Sigmoid colon (tissue), 3 donors: ENCODE measurements at regions not wholly inside any gene's neighbourhood (a gene's known extent, or its start where the extent isn't known, plus 50 kb on each side); places are given as distances from the start of the nearest gene placed in this dataset.

Experiments
- CTCF ChIP-seq, 4 experiments: fragments of 450-650 bp in 3 of 4; fragments of 200-600 bp in 1 of 4; IDR thresholded peaks; one replicate each; pipeline ENCODE4 v1.5.1; 2016 to 2019; ENCODE audit warnings: antibody characterized with exemption in 4 of 4, mild to moderate bottlenecking in 3 of 4, moderate library complexity in 2 of 4
- POLR2A ChIP-seq, 2 donors: fragments of 450-650 bp; IDR thresholded peaks; one replicate each; pipeline ENCODE4 v1.6.1; 2016; ENCODE audit warnings: antibody characterized with exemption in 2 of 2, mild to moderate bottlenecking in 2 of 2, moderate library complexity in 2 of 2

- TF ChIP-seq CTCF (IDR thresholded peaks at IDR 0.05) = no peak
- TF ChIP-seq POLR2A (IDR thresholded peaks at IDR 0.05) = no peak
These were observed 174.0 kb downstream of the LINC00237 start for GRCh38 chr20:20932156-20932555.
